HG03575 (cell line): ENCODE measurements at regions not wholly inside any gene's neighbourhood (a gene's known extent, or its start where the extent isn't known, plus 50 kb on each side); places are given as distances from the start of the nearest gene placed in this dataset.

Experiments used
- ATAC-seq: cut with Tn5 transposase; IDR thresholded peaks from one replicate; pipeline ENCODE4 v1.9.1; 2021; ENCODE audit not compliant: unreplicated experiment, insufficient number of reproducible peaks, low FRiP score; ENCODE audit errors: extremely low read depth

GRCh38 chr1:190540366-190540765, 62.7 kb upstream of the BRINP3 start:
- ATAC-seq, result no peak

DNA sequence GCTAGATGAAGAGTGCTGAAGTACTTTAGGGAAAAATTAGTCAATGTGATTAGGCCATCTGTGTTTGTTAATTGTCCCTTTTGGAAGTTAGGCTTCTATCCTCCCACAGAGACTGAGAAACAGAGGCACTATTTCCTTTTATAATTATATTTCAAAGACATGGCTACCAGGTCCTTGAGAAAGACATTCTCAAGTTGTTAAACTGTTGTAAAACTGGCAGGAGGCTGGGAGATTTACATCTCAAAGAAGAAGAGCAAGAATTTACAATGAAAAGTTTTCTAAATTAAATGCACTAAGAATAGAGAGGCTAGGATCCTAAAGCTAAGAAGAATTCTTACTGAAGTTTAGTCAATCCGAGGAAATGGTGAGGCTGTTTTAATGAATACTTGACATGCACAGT, 74.0 kb upstream of the BRINP3 start:
- no peak for ATAC-seq

DNA sequence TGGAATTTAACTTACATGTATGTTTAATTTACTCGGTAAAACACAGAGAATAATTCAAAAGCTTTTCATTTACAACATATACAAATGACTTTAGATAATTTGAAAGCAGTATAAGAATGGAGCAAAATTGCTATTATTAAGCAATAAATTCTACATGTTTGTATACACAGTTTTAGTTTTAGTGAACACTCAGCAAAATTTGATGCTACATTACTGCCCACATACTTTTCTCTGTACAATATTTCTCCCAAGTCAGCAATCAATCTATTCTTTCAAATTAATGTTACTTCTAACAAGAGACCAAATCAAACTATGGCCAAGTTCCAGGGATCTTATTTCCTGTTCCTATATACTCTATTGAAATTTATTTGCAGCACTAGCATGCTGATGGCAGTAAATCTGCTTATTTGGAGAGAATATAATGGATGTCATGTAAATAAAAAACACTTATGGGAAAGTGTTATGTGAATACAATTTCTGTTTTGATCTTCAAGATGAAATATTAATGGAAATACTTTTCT, 82.6 kb upstream of the BRINP3 start:
- ATAC-seq, result no peak

DNA sequence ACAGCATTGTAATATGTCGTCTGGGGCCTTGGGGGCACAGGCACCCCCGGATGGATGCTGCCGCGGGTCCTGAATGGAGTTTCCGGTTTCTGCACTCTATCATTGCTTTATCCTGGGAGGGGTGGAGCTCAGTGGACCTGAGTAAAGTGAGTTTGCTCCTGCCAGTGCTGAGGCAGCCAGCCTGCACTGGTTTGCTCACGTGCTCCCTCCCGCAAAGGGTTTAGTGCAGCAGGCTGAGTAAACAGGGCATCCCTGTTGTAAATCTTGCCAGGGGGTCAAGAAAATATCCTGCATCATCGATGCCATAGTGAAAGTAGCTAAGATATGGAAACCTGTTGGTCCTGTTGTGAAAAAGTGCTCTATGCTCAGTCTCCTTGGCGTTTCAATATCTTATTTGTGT, 85.6 kb upstream of the BRINP3 start:
- no peak for ATAC-seq

- no peak for ATAC-seq
Observed at GRCh38 chr1:190564117-190564516, 86.5 kb upstream of the BRINP3 start.

DNA sequence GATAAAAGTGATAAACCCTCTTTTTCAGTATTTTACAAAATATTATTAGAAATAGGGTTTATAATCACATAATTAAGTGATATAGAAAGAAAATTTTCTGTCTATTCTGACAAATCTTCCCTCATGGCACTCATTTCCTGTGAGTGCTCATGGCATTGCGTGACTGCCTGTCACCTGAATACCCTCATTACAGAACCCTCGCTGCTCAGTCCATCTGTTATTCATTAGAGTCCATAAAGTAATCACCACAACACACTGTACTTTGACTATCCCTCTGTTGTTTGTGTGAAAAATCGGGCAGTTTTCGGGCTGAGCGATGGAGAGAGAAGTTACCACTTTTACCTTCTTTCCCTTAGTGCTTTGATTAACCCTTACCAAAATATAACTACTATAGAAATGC, 100.4 kb upstream of the BRINP3 start:
- no peak for ATAC-seq

GRCh38 chr1:190578526-190578925, 100.9 kb upstream of the BRINP3 start:
- no peak for ATAC-seq

- ATAC-seq, result no peak
Observed at GRCh38 chr1:190579552-190580193, 102.0 kb upstream of the BRINP3 start.

DNA sequence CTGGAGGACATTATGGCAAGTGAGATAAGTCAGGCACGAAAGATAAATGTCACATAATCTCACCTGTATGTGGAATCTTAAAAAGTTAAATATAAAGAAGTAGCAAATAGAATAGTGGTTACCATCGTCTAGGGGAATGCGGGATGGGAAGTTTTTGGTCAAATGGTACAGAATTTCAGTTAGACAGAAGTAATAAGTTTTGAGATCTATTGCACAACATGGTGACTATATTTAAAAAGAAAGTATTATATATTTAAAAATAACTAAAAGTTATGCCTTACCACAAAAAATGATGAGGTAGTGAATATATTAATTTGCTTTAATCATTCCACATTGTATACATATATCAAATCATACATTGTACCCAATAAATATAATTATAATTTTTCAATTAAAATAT, 106.2 kb upstream of the BRINP3 start:
- ATAC-seq, result no peak

DNA sequence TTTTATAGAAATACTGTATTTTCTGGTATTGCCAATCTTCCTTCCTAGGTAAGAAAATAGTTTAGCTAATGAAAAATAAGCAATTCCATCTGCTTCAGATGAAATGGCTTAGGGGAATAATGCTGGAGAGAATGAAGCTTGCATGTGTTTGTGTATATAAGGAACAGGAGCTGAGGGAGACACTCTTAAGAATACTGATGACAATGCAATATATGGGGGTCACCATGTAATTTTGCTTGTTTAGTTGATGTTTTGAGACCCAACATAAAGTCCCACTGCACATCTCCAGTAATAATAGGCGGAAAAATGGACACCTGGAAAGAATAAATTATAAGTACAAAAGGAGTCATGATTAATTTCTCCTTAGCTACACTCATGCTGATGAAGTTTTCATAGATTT, 110.8 kb upstream of the BRINP3 start:
- no peak for ATAC-seq

DNA sequence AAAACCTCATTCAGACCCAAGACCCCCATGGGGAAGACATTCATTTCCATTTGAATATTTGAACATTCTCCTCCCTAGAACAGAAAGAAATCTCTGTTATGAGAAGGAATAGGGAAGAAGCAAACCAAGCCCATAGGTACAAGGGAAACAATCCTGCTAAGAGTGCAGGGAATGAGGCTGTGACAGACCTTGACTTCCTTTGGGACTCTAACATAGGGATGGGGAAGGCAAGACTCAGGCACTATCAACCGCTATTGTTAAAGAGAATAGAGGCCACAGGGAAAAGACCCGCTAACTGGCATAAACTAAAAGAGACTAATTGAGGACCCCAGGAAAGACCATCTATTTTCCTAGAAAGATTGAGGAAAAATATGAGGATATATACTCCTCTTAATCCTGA, 117.8 kb upstream of the BRINP3 start:
- ATAC-seq, result no peak

DNA sequence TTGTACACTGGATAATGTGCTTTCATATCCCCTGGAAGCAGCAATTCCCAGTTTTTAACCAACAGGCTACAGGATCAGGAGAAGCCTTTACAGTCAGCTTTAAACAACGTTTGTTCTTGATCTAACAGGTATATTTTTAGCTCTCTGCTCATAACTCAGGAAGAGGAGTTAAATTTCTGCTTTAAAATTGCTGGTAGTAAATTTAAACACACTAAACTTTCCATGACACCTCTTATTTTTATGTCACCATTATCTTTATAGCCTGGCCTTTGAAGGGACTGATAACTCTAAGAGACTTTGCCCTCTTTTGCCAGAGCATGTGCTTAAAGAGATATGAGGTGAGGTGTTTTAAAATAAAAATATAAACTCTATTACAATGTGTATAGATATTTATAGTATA, 119.6 kb upstream of the BRINP3 start:
- no peak for ATAC-seq

GRCh38 chr1:190599670-190600069, 122.0 kb upstream of the BRINP3 start:
- no peak for ATAC-seq

DNA sequence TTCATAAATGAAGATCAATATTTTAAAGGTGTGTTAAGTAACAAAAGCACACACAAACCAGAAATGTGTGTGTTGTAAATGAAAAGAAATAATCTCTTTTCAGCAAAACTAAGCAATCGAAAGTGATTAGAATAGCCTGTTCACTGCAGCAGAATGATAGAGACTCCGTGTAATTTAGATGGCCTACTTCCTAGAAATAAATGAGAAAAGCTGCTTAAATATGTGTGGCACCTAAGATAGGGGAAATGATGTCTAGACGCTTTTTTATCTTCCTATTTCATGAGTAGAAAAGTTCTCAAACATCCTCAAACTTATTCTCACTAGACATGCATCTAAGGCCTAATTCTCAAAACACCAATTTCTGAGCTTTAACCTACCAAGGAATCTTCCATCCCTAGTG, 124.7 kb upstream of the BRINP3 start:
- no peak for ATAC-seq

DNA sequence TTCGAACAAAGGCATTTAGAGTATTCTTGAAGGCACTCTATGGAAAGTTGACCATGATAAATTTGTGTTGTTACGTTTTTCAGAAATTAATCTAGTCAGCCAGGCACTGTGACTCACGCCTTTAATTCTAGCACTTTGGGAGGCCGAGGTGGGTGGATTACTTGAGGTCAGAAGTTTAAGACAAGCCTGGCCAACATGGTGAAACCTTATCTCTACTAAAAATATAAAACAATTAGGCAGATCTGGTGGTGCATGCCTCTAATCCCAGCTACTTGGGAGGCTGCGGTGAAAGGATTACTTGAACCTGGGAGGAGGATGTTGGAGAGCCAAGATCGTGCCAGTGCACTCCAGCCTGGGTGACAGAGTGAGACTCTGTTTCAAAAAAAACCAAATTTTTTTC, 130.6 kb upstream of the BRINP3 start:
- no peak for ATAC-seq

DNA sequence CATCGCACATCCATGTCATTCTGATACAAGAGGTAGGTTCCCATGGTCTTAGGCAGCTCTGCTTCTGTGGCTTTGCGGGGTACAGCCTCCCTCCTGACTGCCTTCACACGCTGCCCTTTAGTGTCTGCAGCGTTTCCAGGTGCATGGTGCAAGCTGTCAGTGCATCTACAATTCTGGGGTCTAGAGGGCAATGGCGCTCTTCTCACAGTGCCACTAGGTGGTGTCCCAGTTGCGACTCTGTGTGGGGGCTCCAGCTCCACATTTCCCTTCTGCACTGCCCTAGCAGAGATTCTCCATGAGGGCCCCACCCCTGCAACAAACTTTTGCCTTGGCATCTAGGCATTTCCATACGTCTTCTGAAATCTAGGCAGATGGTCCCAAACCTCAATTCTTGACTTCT, 138.2 kb upstream of the BRINP3 start:
- no peak for ATAC-seq

DNA sequence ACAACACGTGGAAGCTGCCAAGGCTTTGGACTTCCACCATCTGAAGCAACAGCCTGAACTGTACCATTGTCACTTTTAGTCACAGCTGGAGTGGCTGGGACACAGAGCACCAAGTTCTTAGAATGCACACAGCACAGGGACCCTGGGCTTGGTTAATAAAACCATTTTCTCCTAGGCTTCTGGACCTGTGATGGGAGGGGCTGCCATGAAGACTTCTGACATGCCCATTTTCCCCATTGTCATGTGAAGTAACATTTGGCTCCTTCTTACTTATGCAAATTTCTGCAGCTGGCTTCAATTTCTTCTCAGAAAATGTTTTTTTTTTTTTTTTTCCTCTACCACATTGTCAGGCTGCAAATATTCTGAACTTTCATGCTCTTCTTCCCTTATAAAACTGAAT, 138.6 kb upstream of the BRINP3 start:
- ATAC-seq, result no peak

DNA sequence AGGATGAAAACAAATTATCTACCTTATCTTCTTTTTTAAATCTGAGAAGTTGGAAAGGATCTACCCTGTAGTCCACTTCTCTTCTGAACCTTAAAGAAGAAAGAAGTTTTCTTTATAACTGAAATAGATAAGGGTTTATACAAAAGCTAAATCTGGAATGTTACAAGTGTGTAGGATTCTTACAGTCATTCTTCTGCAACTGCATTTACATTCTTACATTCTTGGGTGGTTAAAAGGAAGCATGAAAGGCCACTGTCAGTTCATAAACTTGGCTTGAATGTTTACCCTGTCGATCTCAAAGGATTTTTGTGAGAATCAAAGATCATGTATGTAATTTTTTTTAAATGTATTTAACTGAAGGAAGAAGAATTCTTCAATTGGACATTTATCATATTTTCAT, 142.1 kb upstream of the BRINP3 start:
- no peak for ATAC-seq

DNA sequence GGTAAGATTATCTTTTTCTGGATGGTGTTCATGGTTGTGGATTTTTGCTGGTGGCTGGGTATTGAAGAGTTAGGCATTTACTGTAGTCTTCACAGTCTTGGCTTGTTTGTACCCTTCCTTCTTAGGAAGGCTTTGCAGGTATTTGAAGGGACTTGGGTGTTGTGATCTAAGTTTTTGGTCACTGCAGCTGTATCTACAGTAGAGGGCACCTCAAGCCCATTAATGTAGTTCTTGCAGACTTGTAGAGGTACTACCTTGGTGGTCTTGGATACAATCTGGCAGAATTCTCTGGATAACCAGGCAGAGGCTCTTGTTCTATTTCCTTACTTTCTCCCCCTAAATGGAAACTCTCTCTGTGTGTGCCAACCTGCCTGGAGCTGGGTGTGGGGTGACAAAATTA, 155.8 kb upstream of the BRINP3 start:
- no peak for ATAC-seq

DNA sequence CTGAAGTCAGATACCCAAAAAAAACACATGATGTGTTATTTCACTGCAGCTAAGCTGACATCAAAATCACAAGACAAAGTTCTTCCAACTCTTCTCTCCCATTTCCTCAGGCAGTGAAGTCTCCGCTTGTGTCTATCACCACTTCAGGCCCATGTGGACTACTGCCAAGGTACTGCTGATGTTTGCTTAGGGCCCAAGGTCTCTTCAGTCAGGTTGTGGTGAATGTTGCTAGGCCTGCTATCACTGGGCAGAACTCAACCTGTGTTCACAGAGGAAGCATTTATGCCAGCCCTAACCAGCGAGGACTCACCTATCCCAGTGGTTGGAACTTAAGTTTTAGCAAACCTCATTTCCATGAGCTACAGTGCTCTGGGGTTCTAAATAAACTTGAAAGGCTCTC, 156.5 kb upstream of the BRINP3 start:
- no peak for ATAC-seq

- ATAC-seq, result no peak
Observed at GRCh38 chr1:190649553-190649952, 171.9 kb upstream of the BRINP3 start.
